GM23338 (cell line): ENCODE measurements at regions not wholly inside any gene's neighbourhood (a gene's known extent, or its start where the extent isn't known, plus 50 kb on each side); places are given as distances from the start of the nearest gene placed in this dataset.

Source experiments
- EZH2 ChIP-seq: fragments of 200-600 bp; sonication (generic); IDR thresholded peaks from one replicate; pipeline ENCODE4 v1.8.0; 2017; ENCODE audit warnings: antibody characterized with exemption, mild to moderate bottlenecking, low read depth; ENCODE audit not compliant: unreplicated experiment
- POLR2AphosphoS5 ChIP-seq: IDR thresholded peaks from 2 replicates; pipeline ENCODE4 v1.6.1; 2016; ENCODE audit warnings: antibody characterized with exemption, low read depth
- STAT1 ChIP-seq: IDR thresholded peaks from one replicate; pipeline ENCODE4 v1.6.1; 2016; ENCODE audit warnings: antibody characterized with exemption; ENCODE audit not compliant: unreplicated experiment
- ZNF331 ChIP-seq: fragments of 250-450 bp; sonication (Bioruptor Pico); IDR thresholded peaks from 2 replicates; pipeline ENCODE4 v1.5.0; 2020; ENCODE audit warnings: low read depth, mild to moderate bottlenecking, moderate library complexity
- TF ChIP-seq, protein P1 (sequence below), 2 experiments: fragments of 200-600 bp in 1 of 2; sonication (generic) in 1 of 2; conservative IDR thresholded peaks; 2 replicates each; pipeline versions ENCODE4 v1.5.1 to v1.6.1; 2016 to 2017; ENCODE audit warnings: antibody characterized with exemption in 2 of 2, low read depth in 2 of 2, mild to moderate bottlenecking in 2 of 2, moderate library complexity in 1 of 2

DNA sequence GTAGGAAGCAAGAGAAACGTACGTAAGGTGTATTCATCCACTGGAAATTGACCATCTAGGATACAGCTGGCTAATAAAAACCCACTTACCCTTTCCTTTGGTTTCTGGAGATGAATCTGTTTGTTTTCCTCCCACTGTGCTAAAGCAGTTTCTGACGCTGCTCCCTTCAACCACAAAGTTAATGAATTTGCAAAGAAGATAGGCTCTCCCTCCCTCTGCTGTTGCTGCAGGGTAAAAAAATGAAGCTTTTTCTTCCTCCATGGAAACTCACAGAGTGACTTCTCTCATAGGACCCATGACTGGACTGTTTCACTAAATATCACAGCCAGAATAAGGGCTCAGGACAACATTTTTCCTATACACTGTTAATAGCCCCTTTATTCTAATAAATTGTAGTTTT, 172.1 kb upstream of the LRRN1 start:
- TF ChIP-seq, protein P1, sequence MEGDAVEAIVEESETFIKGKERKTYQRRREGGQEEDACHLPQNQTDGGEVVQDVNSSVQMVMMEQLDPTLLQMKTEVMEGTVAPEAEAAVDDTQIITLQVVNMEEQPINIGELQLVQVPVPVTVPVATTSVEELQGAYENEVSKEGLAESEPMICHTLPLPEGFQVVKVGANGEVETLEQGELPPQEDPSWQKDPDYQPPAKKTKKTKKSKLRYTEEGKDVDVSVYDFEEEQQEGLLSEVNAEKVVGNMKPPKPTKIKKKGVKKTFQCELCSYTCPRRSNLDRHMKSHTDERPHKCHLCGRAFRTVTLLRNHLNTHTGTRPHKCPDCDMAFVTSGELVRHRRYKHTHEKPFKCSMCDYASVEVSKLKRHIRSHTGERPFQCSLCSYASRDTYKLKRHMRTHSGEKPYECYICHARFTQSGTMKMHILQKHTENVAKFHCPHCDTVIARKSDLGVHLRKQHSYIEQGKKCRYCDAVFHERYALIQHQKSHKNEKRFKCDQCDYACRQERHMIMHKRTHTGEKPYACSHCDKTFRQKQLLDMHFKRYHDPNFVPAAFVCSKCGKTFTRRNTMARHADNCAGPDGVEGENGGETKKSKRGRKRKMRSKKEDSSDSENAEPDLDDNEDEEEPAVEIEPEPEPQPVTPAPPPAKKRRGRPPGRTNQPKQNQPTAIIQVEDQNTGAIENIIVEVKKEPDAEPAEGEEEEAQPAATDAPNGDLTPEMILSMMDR (conservative IDR thresholded peaks at IDR 0.05; ENCODE audit: low read depth in 2 of 2): no peak
- TF ChIP-seq POLR2AphosphoS5: no peak
- no peak for TF ChIP-seq EZH2
- no peak for TF ChIP-seq STAT1
- TF ChIP-seq ZNF331 (CRISPR knock-in tag): no peak
